GM23338 (cell line): ENCODE measurements at regions not wholly inside any gene's neighbourhood (a gene's known extent, or its start where the extent isn't known, plus 50 kb on each side); places are given as distances from the start of the nearest gene placed in this dataset.

Experiments
- ATAC-seq: fragments of 200-7000 bp; cut with Tn5 transposase; 3 replicates; pipeline ENCODE4 v1.9.1; 2020
- DNase-seq: peaks from one replicate; pipeline ENCODE4 v3.0.0-alpha.2; 2015; ENCODE audit warnings: low spot score
- H2AFZ ChIP-seq: fragments of 200-600 bp; sonication (generic); 2 replicates; pipeline ENCODE4 v1.8.0; 2016; ENCODE audit warnings: antibody characterized with exemption, mild to moderate bottlenecking, moderate library complexity
- H3F3A ChIP-seq: fragments of 200-600 bp; sonication (generic); replicated peaks from 2 replicates; pipeline ENCODE4 v1.8.0; 2017; ENCODE audit warnings: antibody characterized with exemption, mixed run types, low read depth
- H3K27ac ChIP-seq: fragments of 200-600 bp; sonication (generic); 2 replicates; pipeline ENCODE4 v1.6.1; 2016; ENCODE audit warnings: low read depth
- H3K27me3 ChIP-seq: fragments of 200-600 bp; sonication (generic); 2 replicates; pipeline ENCODE4 v1.8.0; 2016; ENCODE audit warnings: mild to moderate bottlenecking, mixed run types, moderate library complexity; ENCODE audit not compliant: insufficient read depth
- H3K36me3 ChIP-seq: fragments of 200-600 bp; sonication (generic); 2 replicates; pipeline ENCODE4 v1.8.0; 2016; ENCODE audit warnings: mild to moderate bottlenecking; ENCODE audit not compliant: insufficient read depth
- H3K4me1 ChIP-seq: fragments of 200-600 bp; sonication (generic); 2 replicates; pipeline ENCODE4 v1.8.0; 2016; ENCODE audit warnings: mild to moderate bottlenecking, moderate library complexity; ENCODE audit not compliant: insufficient read depth
- H3K4me2 ChIP-seq: fragments of 200-600 bp; sonication (generic); 2 replicates; pipeline ENCODE4 v1.7.1; 2017; ENCODE audit warnings: mixed run types
- H3K4me3 ChIP-seq: fragments of 200-600 bp; sonication (generic); 2 replicates; pipeline ENCODE4 v1.6.1; 2016; ENCODE audit warnings: mixed run types
- H3K79me2 ChIP-seq: fragments of 200-600 bp; sonication (generic); replicated peaks from 2 replicates; pipeline ENCODE4 v1.8.0; 2017; ENCODE audit warnings: mild to moderate bottlenecking; ENCODE audit not compliant: insufficient read depth
- H3K9me2 ChIP-seq: fragments of 200-600 bp; sonication (generic); 2 replicates; pipeline ENCODE4 v1.8.0; 2017; ENCODE audit not compliant: insufficient read depth
- H4K20me1 ChIP-seq: fragments of 200-600 bp; sonication (generic); replicated peaks from 2 replicates; pipeline ENCODE4 v1.8.0; 2017; ENCODE audit warnings: mild to moderate bottlenecking; ENCODE audit not compliant: insufficient read depth
- H3K27ac Mint-ChIP-seq: 2 replicates; pipeline ENCODE4 v1.8.0; 2020; ENCODE audit warnings: inconsistent platforms, mild to moderate bottlenecking, moderate library complexity, mixed read lengths
- H3K27me3 Mint-ChIP-seq: 3 replicates; pipeline ENCODE4 v1.8.0; 2022; ENCODE audit warnings: low read depth, mild to moderate bottlenecking, moderate library complexity, mixed read lengths, inconsistent platforms; ENCODE audit not compliant: insufficient read depth, poor library complexity
- H3K36me3 Mint-ChIP-seq: 3 replicates; pipeline ENCODE4 v1.8.0; 2021; ENCODE audit warnings: low read depth, mild to moderate bottlenecking, inconsistent platforms, moderate library complexity, mixed read lengths
- H3K4me1 Mint-ChIP-seq: 3 replicates; pipeline ENCODE4 v1.8.0; 2020; ENCODE audit warnings: mild to moderate bottlenecking, inconsistent platforms, mixed read lengths
- H3K4me3 Mint-ChIP-seq: 3 replicates; pipeline ENCODE4 v1.8.0; 2021; ENCODE audit warnings: moderate library complexity, mild to moderate bottlenecking, inconsistent platforms, mixed read lengths
- H3K9me3 Mint-ChIP-seq: 3 replicates; pipeline ENCODE4 v1.8.0; 2020; ENCODE audit warnings: moderate library complexity, mild to moderate bottlenecking, inconsistent platforms, mixed read lengths
- CREB1 ChIP-seq: fragments of 250-450 bp; sonication (Bioruptor Pico); IDR thresholded peaks from 2 replicates; pipeline ENCODE4 v1.5.0; 2020; ENCODE audit warnings: low read depth, mild to moderate bottlenecking, moderate library complexity
- CTCF ChIP-seq, 2 experiments: fragments of 200-600 bp in 1 of 2; sonication (generic) in 1 of 2; conservative IDR thresholded peaks; 2 replicates each; pipeline versions ENCODE4 v1.5.1 to v1.6.1; 2016 to 2017; ENCODE audit warnings: antibody characterized with exemption in 2 of 2, low read depth in 2 of 2, mild to moderate bottlenecking in 2 of 2, moderate library complexity in 1 of 2
- ETS1 ChIP-seq: IDR thresholded peaks from 2 replicates; pipeline ENCODE4 v1.6.1; 2016; ENCODE audit warnings: antibody characterized with exemption
- EZH2 ChIP-seq: fragments of 200-600 bp; sonication (generic); IDR thresholded peaks from one replicate; pipeline ENCODE4 v1.8.0; 2017; ENCODE audit warnings: antibody characterized with exemption, mild to moderate bottlenecking, low read depth; ENCODE audit not compliant: unreplicated experiment
- EZH2phosphoT487 ChIP-seq: fragments of 200-600 bp; sonication (generic); IDR thresholded peaks from one replicate; pipeline ENCODE4 v1.8.1; 2018; ENCODE audit warnings: antibody characterized with exemption; ENCODE audit not compliant: unreplicated experiment
- JUNB ChIP-seq: IDR thresholded peaks from one replicate; pipeline ENCODE4 v1.6.1; 2016; ENCODE audit warnings: antibody characterized with exemption; ENCODE audit not compliant: unreplicated experiment
- NANOG ChIP-seq: IDR thresholded peaks from 2 replicates; pipeline ENCODE4 v1.6.1; 2016; ENCODE audit warnings: antibody characterized with exemption, borderline replicate concordance
- POLR2AphosphoS5 ChIP-seq: IDR thresholded peaks from 2 replicates; pipeline ENCODE4 v1.6.1; 2016; ENCODE audit warnings: antibody characterized with exemption, low read depth
- REST ChIP-seq: IDR thresholded peaks from one replicate; pipeline ENCODE4 v1.6.1; 2018; ENCODE audit warnings: antibody characterized with exemption; ENCODE audit not compliant: unreplicated experiment
- STAT1 ChIP-seq: IDR thresholded peaks from one replicate; pipeline ENCODE4 v1.6.1; 2016; ENCODE audit warnings: antibody characterized with exemption; ENCODE audit not compliant: unreplicated experiment
- ZNF114 ChIP-seq: fragments of 250-450 bp; sonication (Bioruptor Pico); IDR thresholded peaks from 2 replicates; pipeline ENCODE4 v1.5.0; 2020; ENCODE audit warnings: mild to moderate bottlenecking, moderate library complexity
- ZNF331 ChIP-seq: fragments of 250-450 bp; sonication (Bioruptor Pico); IDR thresholded peaks from 2 replicates; pipeline ENCODE4 v1.5.0; 2020; ENCODE audit warnings: low read depth, mild to moderate bottlenecking, moderate library complexity
- ZNF462 ChIP-seq: fragments of 250-450 bp; sonication (Bioruptor Pico); IDR thresholded peaks from 2 replicates; pipeline ENCODE4 v1.5.0; 2020; ENCODE audit warnings: mild to moderate bottlenecking, moderate library complexity

GRCh38 chr1:30607723-30608122, 115.7 kb downstream of the MATN1 start:
- no peak overlapping the region for H3K4me2 ChIP-seq
- H3K4me3 ChIP-seq: no peak overlapping the region
- Mint-ChIP-seq H3K36me3 (no peaks in the 10 kb centered on the region), H3K27me3 (peaks cover 3% of the 10 kb centered on the region), H3K27ac (no peak overlapping the region), H3K9me3 (peaks cover 3% of the 10 kb centered on the region), H3K4me3 (no peak overlapping the region), H3K4me1 (peaks cover 5% of the 10 kb centered on the region; the same call in 2 of the 3 replicates)
- no peak overlapping the region for H3K27ac ChIP-seq
- no peaks in the 10 kb centered on the region for H3K79me2 ChIP-seq
- H4K20me1 ChIP-seq: no peaks in the 10 kb centered on the region
- 0 out of 2 replicates have a peak, but pooled peaks cover 7% of the 10 kb centered on the region for H3K9me2 ChIP-seq
- H2AFZ ChIP-seq: no peak overlapping the region
- DNase-seq: no peak
- H3K27me3 ChIP-seq: no peaks in the 10 kb centered on the region
- H3K36me3 ChIP-seq: no peaks in the 10 kb centered on the region
- no peaks in the 10 kb centered on the region for H3K4me1 ChIP-seq
- ATAC-seq: no peak
- TF ChIP-seq CREB1 (CRISPR knock-in tag) (no peak), POLR2AphosphoS5 (no peak), EZH2phosphoT487 (no peak), ZNF114 (CRISPR knock-in tag) (no peak), STAT1 (no peak), ETS1 (no peak), EZH2 (no peak), REST (no peak), NANOG (no peak), ZNF462 (no peak), JUNB (no peak), CTCF (conservative IDR thresholded peaks at IDR 0.05; ENCODE audit: low read depth in 2 of 2) (no peak), ZNF331 (CRISPR knock-in tag) (no peak)
- H3F3A ChIP-seq: no peaks in the 10 kb centered on the region
